SK-N-SH treated with all-trans-retinoic acid at 6 μM for 48 hours (cell line): ENCODE measurements at regions not wholly inside any gene's neighbourhood (a gene's known extent, or its start where the extent isn't known, plus 50 kb on each side); places are given as distances from the start of the nearest gene placed in this dataset.

Experiments
- ATAC-seq: fragments of 200-7000 bp; cut with Tn5 transposase; 3 replicates; pipeline ENCODE4 v1.9.1; 2020; ENCODE audit warnings: mild to moderate bottlenecking, moderate library complexity
- ARNTL ChIP-seq: fragments of 450-650 bp; formaldehyde crosslinking; IDR thresholded peaks from 2 replicates; pipeline ENCODE4 v1.5.0; 2020; ENCODE audit warnings: low read depth, mild to moderate bottlenecking, moderate library complexity, borderline replicate concordance
- BACH2 ChIP-seq: fragments of 250-450 bp; sonication (Bioruptor Pico); IDR thresholded peaks from 2 replicates; pipeline ENCODE4 v1.9.0; 2021; ENCODE audit warnings: mild to moderate bottlenecking, borderline replicate concordance
- CREB5 ChIP-seq: fragments of 250-450 bp; sonication (Bioruptor Pico); IDR thresholded peaks from 2 replicates; pipeline ENCODE4 v1.5.1; 2020; ENCODE audit warnings: low read depth, mild to moderate bottlenecking, moderate library complexity
- CSRNP3 ChIP-seq: fragments of 250-450 bp; sonication (Bioruptor Pico); IDR thresholded peaks from 2 replicates; pipeline ENCODE4 v1.5.1; 2021; ENCODE audit warnings: mild to moderate bottlenecking, moderate library complexity
- ESRRG ChIP-seq: fragments of 250-450 bp; sonication (Bioruptor Pico); IDR thresholded peaks from 2 replicates; pipeline ENCODE4 v1.6.1; 2021; ENCODE audit warnings: mild to moderate bottlenecking
- GLIS3 ChIP-seq: fragments of 250-450 bp; sonication (Bioruptor Pico); IDR thresholded peaks from 2 replicates; pipeline ENCODE4 v1.5.0; 2020; ENCODE audit warnings: mild to moderate bottlenecking, moderate library complexity
- ISL1 ChIP-seq: fragments of 250-450 bp; sonication (Bioruptor Pico); IDR thresholded peaks from 2 replicates; pipeline ENCODE4 v2.1.2; 2022; ENCODE audit warnings: mild to moderate bottlenecking, moderate library complexity
- OSR1 ChIP-seq: fragments of 250-450 bp; sonication (Bioruptor Pico); IDR thresholded peaks from 2 replicates; pipeline ENCODE4 v1.8.0; 2022; ENCODE audit warnings: moderate library complexity, mild to moderate bottlenecking, inconsistent platforms
- PATZ1 ChIP-seq: fragments of 250-450 bp; sonication (Bioruptor Pico); IDR thresholded peaks from 2 replicates; pipeline ENCODE4 v1.8.0; 2020; ENCODE audit warnings: mild to moderate bottlenecking, moderate library complexity, borderline replicate concordance
- POU6F1 ChIP-seq: fragments of 250-450 bp; sonication (Bioruptor Pico); IDR thresholded peaks from 2 replicates; pipeline ENCODE4 v1.8.0; 2021; ENCODE audit warnings: low read depth, mild to moderate bottlenecking, moderate library complexity, borderline replicate concordance
- PPARA ChIP-seq: fragments of 250-450 bp; sonication (Bioruptor Pico); IDR thresholded peaks from 2 replicates; pipeline ENCODE4 v1.5.0; 2020; ENCODE audit warnings: mild to moderate bottlenecking, borderline replicate concordance
- RARB ChIP-seq: fragments of 250-450 bp; sonication (Bioruptor Pico); IDR thresholded peaks from 2 replicates; pipeline ENCODE4 v1.8.0; 2021; ENCODE audit warnings: mild to moderate bottlenecking, moderate library complexity
- SNAI2 ChIP-seq: fragments of 250-450 bp; sonication (Bioruptor Pico); IDR thresholded peaks from 2 replicates; pipeline ENCODE4 v1.5.0; 2020; ENCODE audit warnings: mild to moderate bottlenecking, moderate library complexity
- TCF4 ChIP-seq: fragments of 250-450 bp; sonication (Bioruptor Pico); IDR thresholded peaks from 2 replicates; pipeline ENCODE4 v1.8.0; 2021; ENCODE audit warnings: mild to moderate bottlenecking, moderate library complexity, borderline replicate concordance
- ZC3H10 ChIP-seq: fragments of 250-450 bp; sonication (Bioruptor Pico); IDR thresholded peaks from 2 replicates; pipeline ENCODE4 v1.5.1; 2021; ENCODE audit warnings: mild to moderate bottlenecking, moderate library complexity
- ZFP3 ChIP-seq: fragments of 250-450 bp; sonication (Bioruptor Pico); IDR thresholded peaks from 2 replicates; pipeline ENCODE4 v1.5.0; 2020; ENCODE audit warnings: mild to moderate bottlenecking, moderate library complexity
- ZNF565 ChIP-seq: fragments of 450-650 bp; formaldehyde crosslinking; conservative IDR thresholded peaks from 2 replicates; pipeline ENCODE4 v1.5.0; 2020; ENCODE audit warnings: low read depth, mild to moderate bottlenecking, moderate library complexity
- ZNF70 ChIP-seq: fragments of 450-650 bp; formaldehyde crosslinking; IDR thresholded peaks from 2 replicates; pipeline ENCODE4 v1.5.0; 2020; ENCODE audit warnings: mild to moderate bottlenecking, moderate library complexity

GRCh38 chr2:217379807-217380206 is 519.9 kb upstream of the TNP1 start (continued):
- TF ChIP-seq PATZ1 (CRISPR knock-in tag) = no peak
- no peak for TF ChIP-seq ZNF70 (CRISPR knock-in tag)
- TF ChIP-seq PPARA (CRISPR knock-in tag) = no peak
- no peak for TF ChIP-seq ZFP3 (CRISPR knock-in tag)
- no peak for TF ChIP-seq ZNF565 (CRISPR knock-in tag)
- no peak for TF ChIP-seq CREB5 (CRISPR knock-in tag)

- no peak for ATAC-seq
- no peak for TF ChIP-seq PPARA (CRISPR knock-in tag)
- TF ChIP-seq PATZ1 (CRISPR knock-in tag) = no peak
- no peak for TF ChIP-seq CREB5 (CRISPR knock-in tag)
- TF ChIP-seq ESRRG (CRISPR knock-in tag) = no peak
- no peak for TF ChIP-seq SNAI2
- no peak for TF ChIP-seq GLIS3 (CRISPR knock-in tag)
- TF ChIP-seq ISL1 (CRISPR knock-in tag) = no peak
- no peak for TF ChIP-seq ZC3H10 (CRISPR knock-in tag)
- no peak for TF ChIP-seq ZNF565 (CRISPR knock-in tag)
- TF ChIP-seq, all 23 proteins: peak for 0
Measured at GRCh38 chr2:217372794-217373193, 512.9 kb upstream of the TNP1 start.

- TF ChIP-seq ZNF70 (CRISPR knock-in tag) (no peak), ZFP3 (CRISPR knock-in tag) (no peak), ARNTL (CRISPR knock-in tag) (no peak), CSRNP3 (CRISPR knock-in tag) (no peak), RARB (CRISPR knock-in tag) (no peak), OSR1 (CRISPR knock-in tag) (no peak), BACH2 (CRISPR knock-in tag) (no peak), ISL1 (CRISPR knock-in tag) (no peak), ZC3H10 (CRISPR knock-in tag) (no peak), PPARA (CRISPR knock-in tag) (no peak), TCF4 (CRISPR knock-in tag) (no peak), POU6F1 (CRISPR knock-in tag) (no peak), CREB5 (CRISPR knock-in tag) (no peak), GLIS3 (CRISPR knock-in tag) (no peak)
- peak; percentile 32; the same call in 1 of the 3 replicates for ATAC-seq
Measured at GRCh38 chr2:217371781-217372213, 511.9 kb upstream of the TNP1 start.
